ENCODE measurements at regions not wholly inside any gene's neighbourhood (a gene's known extent, or its start where the extent isn't known, plus 50 kb on each side); places are given as distances from the start of the nearest gene placed in this dataset.
"Not testable (repeated sequence)": the region's sequence is repeated elsewhere in the genome, so short reads cannot be mapped to it uniquely, and the experiment has no call there.

- DNase-seq (ENCODE audit: low spot score in 2 of 2) = no peak
- no peaks in the 10 kb centered on the region for H3K4me1 Mint-ChIP-seq
- no peaks in the 10 kb centered on the region for H3K36me3 Mint-ChIP-seq (ENCODE audit: insufficient read depth)
- ATAC-seq (replicated peaks; ENCODE audit: extremely low read depth, poor library complexity, severe bottlenecking) = no peak
- peaks cover 23% of the 10 kb centered on the region for H3K9me3 Mint-ChIP-seq
- H3K27ac Mint-ChIP-seq (ENCODE audit: low read depth) = no peak overlapping the region
- no peaks in the 10 kb centered on the region for H3K27me3 Mint-ChIP-seq
- H3K4me3 Mint-ChIP-seq = no peak overlapping the region
Observed at GRCh38 chr1:105396001-105396400, 1646.3 kb downstream of the AMY1C start.

GRCh38 chr1:105398909-105399308, 1649.2 kb downstream of the AMY1C start:
- H3K4me3 Mint-ChIP-seq = no peak overlapping the region
- ATAC-seq (replicated peaks; ENCODE audit: extremely low read depth, poor library complexity, severe bottlenecking) (no peak), DNase-seq (ENCODE audit: low spot score in 2 of 2) (no peak)
- no peaks in the 10 kb centered on the region for H3K4me1 Mint-ChIP-seq
- H3K27ac Mint-ChIP-seq (ENCODE audit: low read depth) = no peak overlapping the region
- H3K36me3 Mint-ChIP-seq (ENCODE audit: insufficient read depth) = no peaks in the 10 kb centered on the region
- H3K27me3 Mint-ChIP-seq = no peaks in the 10 kb centered on the region
- peaks cover 8% of the 10 kb centered on the region for H3K9me3 Mint-ChIP-seq

GRCh38 chr1:105399716-105400115, 1650.0 kb downstream of the AMY1C start:
- no peak for ATAC-seq (replicated peaks; ENCODE audit: extremely low read depth, poor library complexity, severe bottlenecking)
- Mint-ChIP-seq H3K4me1 (no peaks in the 10 kb centered on the region), H3K36me3 (ENCODE audit: insufficient read depth) (no peaks in the 10 kb centered on the region), H3K27ac (ENCODE audit: low read depth) (no peak overlapping the region), H3K27me3 (no peaks in the 10 kb centered on the region), H3K9me3 (peaks cover 3% of the 10 kb centered on the region), H3K4me3 (no peak overlapping the region)
- DNase-seq (ENCODE audit: low spot score in 2 of 2) = no peak

GRCh38 chr1:105416261-105416660, 1640.2 kb upstream of the PRMT6 start:
- H3K4me3 Mint-ChIP-seq = no peak overlapping the region
- H3K27me3 Mint-ChIP-seq = no peaks in the 10 kb centered on the region
- no peak overlapping the region for H3K27ac Mint-ChIP-seq (ENCODE audit: low read depth)
- DNase-seq (ENCODE audit: low spot score in 2 of 2) (no peak), ATAC-seq (replicated peaks; ENCODE audit: extremely low read depth, poor library complexity, severe bottlenecking) (no peak)
- H3K36me3 Mint-ChIP-seq (ENCODE audit: insufficient read depth) = no peaks in the 10 kb centered on the region
- no peaks in the 10 kb centered on the region for H3K4me1 Mint-ChIP-seq
- peaks cover 43% of the 10 kb centered on the region for H3K9me3 Mint-ChIP-seq

- no peak for ATAC-seq (replicated peaks; ENCODE audit: extremely low read depth, poor library complexity, severe bottlenecking)
- H3K36me3 Mint-ChIP-seq (ENCODE audit: insufficient read depth) = no peaks in the 10 kb centered on the region
Observed at GRCh38 chr1:105419030-105419429, 1637.4 kb upstream of the PRMT6 start.

GRCh38 chr1:105427543-105427942, 1628.9 kb upstream of the PRMT6 start:
- ATAC-seq (replicated peaks; ENCODE audit: extremely low read depth, poor library complexity, severe bottlenecking) (no peak), DNase-seq (ENCODE audit: low spot score in 2 of 2) (no peak)
- Mint-ChIP-seq H3K27me3 (no peaks in the 10 kb centered on the region), H3K27ac (ENCODE audit: low read depth) (no peak overlapping the region), H3K36me3 (ENCODE audit: insufficient read depth) (no peaks in the 10 kb centered on the region), H3K9me3 (no peaks in the 10 kb centered on the region), H3K4me3 (no peak overlapping the region), H3K4me1 (no peaks in the 10 kb centered on the region)

More at GRCh38 chr1:105419030-105419429, 1637.4 kb upstream of the PRMT6 start:
- Mint-ChIP-seq H3K9me3 (peaks cover 30% of the 10 kb centered on the region), H3K27ac (ENCODE audit: low read depth) (no peak overlapping the region), H3K4me1 (no peaks in the 10 kb centered on the region), H3K27me3 (no peaks in the 10 kb centered on the region), H3K4me3 (no peak overlapping the region)
- no peak for DNase-seq (ENCODE audit: low spot score in 2 of 2)

GRCh38 chr1:105436589-105437259, 1619.8 kb upstream of the PRMT6 start:
- no peak for DNase-seq (ENCODE audit: low spot score in 2 of 2)
- ATAC-seq (replicated peaks; ENCODE audit: extremely low read depth, poor library complexity, severe bottlenecking) = peak; percentile 10
- Mint-ChIP-seq H3K4me1 (no peaks in the 10 kb centered on the region), H3K27me3 (no peaks in the 10 kb centered on the region), H3K27ac (ENCODE audit: low read depth) (no peak overlapping the region), H3K9me3 (peaks cover 18% of the 10 kb centered on the region), H3K4me3 (no peak overlapping the region), H3K36me3 (ENCODE audit: insufficient read depth) (no peaks in the 10 kb centered on the region)

- no peaks in the 10 kb centered on the region for H3K27me3 Mint-ChIP-seq
- H3K36me3 Mint-ChIP-seq (ENCODE audit: insufficient read depth) = no peaks in the 10 kb centered on the region
- no peak for ATAC-seq (replicated peaks; ENCODE audit: extremely low read depth, poor library complexity, severe bottlenecking)
- no peak for DNase-seq (ENCODE audit: low spot score in 2 of 2)
- H3K4me1 Mint-ChIP-seq = no peaks in the 10 kb centered on the region
- H3K27ac Mint-ChIP-seq (ENCODE audit: low read depth) = no peak overlapping the region
- H3K9me3 Mint-ChIP-seq = peaks cover 18% of the 10 kb centered on the region
- no peak overlapping the region for H3K4me3 Mint-ChIP-seq
Observed at GRCh38 chr1:105437847-105438246, 1618.6 kb upstream of the PRMT6 start.

GRCh38 chr1:105442901-105443300, 1613.6 kb upstream of the PRMT6 start:
- DNase-seq (ENCODE audit: low spot score in 2 of 2) = no peak

GRCh38 chr1:105459759-105460158, 1596.7 kb upstream of the PRMT6 start:
- Mint-ChIP-seq H3K4me3 (no peak overlapping the region), H3K27me3 (no peaks in the 10 kb centered on the region), H3K27ac (ENCODE audit: low read depth) (no peak overlapping the region), H3K36me3 (ENCODE audit: insufficient read depth) (no peaks in the 10 kb centered on the region), H3K9me3 (peaks cover 8% of the 10 kb centered on the region), H3K4me1 (no peaks in the 10 kb centered on the region)
- ATAC-seq (replicated peaks; ENCODE audit: extremely low read depth, poor library complexity, severe bottlenecking) (no peak), DNase-seq (ENCODE audit: low spot score in 2 of 2) (no peak)

More at GRCh38 chr1:105442901-105443300, 1613.6 kb upstream of the PRMT6 start:
- ATAC-seq (replicated peaks; ENCODE audit: extremely low read depth, poor library complexity, severe bottlenecking) = no peak
- Mint-ChIP-seq H3K36me3 (ENCODE audit: insufficient read depth) (no peaks in the 10 kb centered on the region), H3K27ac (ENCODE audit: low read depth) (no peak overlapping the region), H3K9me3 (peaks cover 36% of the 10 kb centered on the region), H3K4me3 (no peak overlapping the region), H3K4me1 (no peaks in the 10 kb centered on the region), H3K27me3 (no peaks in the 10 kb centered on the region)

GRCh38 chr1:105462308-105462707, 1594.2 kb upstream of the PRMT6 start:
- no peaks in the 10 kb centered on the region for H3K4me1 Mint-ChIP-seq
- no peaks in the 10 kb centered on the region for H3K36me3 Mint-ChIP-seq (ENCODE audit: insufficient read depth)
- H3K27ac Mint-ChIP-seq (ENCODE audit: low read depth) = no peak overlapping the region
- H3K9me3 Mint-ChIP-seq = peaks cover 8% of the 10 kb centered on the region
- DNase-seq (ENCODE audit: low spot score in 2 of 2) (no peak), ATAC-seq (replicated peaks; ENCODE audit: extremely low read depth, poor library complexity, severe bottlenecking) (no peak)
- H3K4me3 Mint-ChIP-seq = no peak overlapping the region
- H3K27me3 Mint-ChIP-seq = no peaks in the 10 kb centered on the region

- Mint-ChIP-seq H3K27ac (ENCODE audit: low read depth) (no peak overlapping the region), H3K4me3 (no peak overlapping the region), H3K27me3 (no peaks in the 10 kb centered on the region), H3K4me1 (no peaks in the 10 kb centered on the region), H3K9me3 (peaks cover 19% of the 10 kb centered on the region), H3K36me3 (ENCODE audit: insufficient read depth) (no peaks in the 10 kb centered on the region)
- no peak for DNase-seq (ENCODE audit: low spot score in 2 of 2)
- ATAC-seq (replicated peaks; ENCODE audit: extremely low read depth, poor library complexity, severe bottlenecking) = no peak
Observed at GRCh38 chr1:105467549-105467948, 1588.9 kb upstream of the PRMT6 start.

GRCh38 chr1:105470541-105470940, 1585.9 kb upstream of the PRMT6 start:
- H3K36me3 Mint-ChIP-seq (ENCODE audit: insufficient read depth); DNase-seq (ENCODE audit: low spot score in 2 of 2); H3K4me3 Mint-ChIP-seq; H3K4me1 Mint-ChIP-seq; ATAC-seq (replicated peaks; ENCODE audit: extremely low read depth, poor library complexity, severe bottlenecking); H3K27ac Mint-ChIP-seq (ENCODE audit: low read depth); H3K27me3 Mint-ChIP-seq: not testable (repeated sequence)
- H3K9me3 Mint-ChIP-seq = peaks cover 23% of the 10 kb centered on the region

All from central memory CD8-positive, alpha-beta T cell (primary cell).